ENCODE measurements at regions not wholly inside any gene's neighbourhood (a gene's known extent, or its start where the extent isn't known, plus 50 kb on each side); places are given as distances from the start of the nearest gene placed in this dataset.

DNA sequence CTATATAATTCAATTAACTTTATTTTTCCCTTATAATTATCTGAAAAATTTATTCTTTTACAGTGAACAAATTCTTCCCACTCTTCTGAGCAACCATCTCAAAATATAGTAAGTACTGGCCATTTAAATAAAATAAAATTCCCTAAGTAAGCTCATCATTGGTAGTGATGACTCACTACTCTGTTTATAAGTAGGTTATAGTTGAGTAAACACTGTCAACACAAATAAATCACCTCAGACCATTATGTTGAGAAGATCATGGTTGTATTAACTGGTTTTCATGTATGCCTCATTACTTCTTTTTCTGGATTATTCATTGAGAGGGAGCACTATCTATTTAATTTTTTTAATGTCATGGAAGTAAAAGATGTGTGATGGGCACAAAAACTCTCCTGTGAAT lies 220.5 kb downstream of the SEC23A start:
- POLR2A ChIA-PET (ENCODE audit: low non-redundant PET): no interaction called here
- TF ChIP-seq, protein P1, sequence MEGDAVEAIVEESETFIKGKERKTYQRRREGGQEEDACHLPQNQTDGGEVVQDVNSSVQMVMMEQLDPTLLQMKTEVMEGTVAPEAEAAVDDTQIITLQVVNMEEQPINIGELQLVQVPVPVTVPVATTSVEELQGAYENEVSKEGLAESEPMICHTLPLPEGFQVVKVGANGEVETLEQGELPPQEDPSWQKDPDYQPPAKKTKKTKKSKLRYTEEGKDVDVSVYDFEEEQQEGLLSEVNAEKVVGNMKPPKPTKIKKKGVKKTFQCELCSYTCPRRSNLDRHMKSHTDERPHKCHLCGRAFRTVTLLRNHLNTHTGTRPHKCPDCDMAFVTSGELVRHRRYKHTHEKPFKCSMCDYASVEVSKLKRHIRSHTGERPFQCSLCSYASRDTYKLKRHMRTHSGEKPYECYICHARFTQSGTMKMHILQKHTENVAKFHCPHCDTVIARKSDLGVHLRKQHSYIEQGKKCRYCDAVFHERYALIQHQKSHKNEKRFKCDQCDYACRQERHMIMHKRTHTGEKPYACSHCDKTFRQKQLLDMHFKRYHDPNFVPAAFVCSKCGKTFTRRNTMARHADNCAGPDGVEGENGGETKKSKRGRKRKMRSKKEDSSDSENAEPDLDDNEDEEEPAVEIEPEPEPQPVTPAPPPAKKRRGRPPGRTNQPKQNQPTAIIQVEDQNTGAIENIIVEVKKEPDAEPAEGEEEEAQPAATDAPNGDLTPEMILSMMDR (conservative IDR thresholded peaks at IDR 0.05; ENCODE audit: low read depth): no peak
- no peak overlapping the region for H3K27ac ChIP-seq
- CTCF ChIA-PET: no interaction called here
- no peak for DNase-seq (ENCODE audit: low spot score)

GRCh38 chr14:38880643-38881524 lies 222.2 kb downstream of the SEC23A start:
- H3K27ac ChIP-seq: no peak overlapping the region
- CTCF ChIA-PET: interaction anchor here (1.0 to 1.5 kb wide), 2 partner anchors 9 to 13 kb away, joined by 3 to 7 read pairs; no protein-coding TSS in a partner anchor
- POLR2A ChIA-PET (ENCODE audit: low non-redundant PET): no interaction called here
- TF ChIP-seq, protein P1 (conservative IDR thresholded peaks at IDR 0.05; ENCODE audit: low read depth): no peak
- DNase-seq (ENCODE audit: low spot score): no peak

- CTCF ChIA-PET: interaction anchor here (0.6 kb wide), 1 partner anchor 10 kb away, joined by 3 read pairs; no protein-coding TSS in a partner anchor
- TF ChIP-seq, protein P1 (conservative IDR thresholded peaks at IDR 0.05; ENCODE audit: low read depth): no peak
- POLR2A ChIA-PET (ENCODE audit: low non-redundant PET): no interaction called here
Observed at GRCh38 chr14:38877744-38878388, 225.2 kb downstream of the SEC23A start.

DNA sequence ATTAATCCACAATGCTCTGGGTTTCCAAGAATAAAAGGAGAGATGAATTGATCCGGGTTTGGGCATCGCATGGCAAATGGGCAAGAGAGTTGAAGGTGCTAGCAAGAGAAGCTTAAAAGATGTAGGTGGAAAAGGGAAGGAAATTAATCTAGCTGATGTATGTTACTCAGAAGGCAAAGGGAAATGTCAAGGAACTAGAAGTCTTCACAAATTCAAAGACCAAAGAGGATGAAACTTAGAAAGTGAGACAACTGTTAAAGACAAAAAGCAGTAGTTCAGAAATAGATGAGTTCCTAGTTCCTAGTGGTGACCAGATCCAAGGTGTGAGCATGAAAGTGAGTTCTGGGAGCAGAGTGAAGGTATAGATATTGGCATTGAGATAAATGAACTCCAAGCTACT lies 228.3 kb downstream of the SEC23A start:
- ChIA-PET POLR2A (ENCODE audit: low non-redundant PET) (no interaction called here), CTCF (no interaction called here)
- DNase-seq (ENCODE audit: low spot score): no peak
- TF ChIP-seq, protein P1 (conservative IDR thresholded peaks at IDR 0.05; ENCODE audit: low read depth): no peak
- H3K27ac ChIP-seq: no peak overlapping the region

More at GRCh38 chr14:38877744-38878388, 225.2 kb downstream of the SEC23A start:
- no peak overlapping the region for H3K27ac ChIP-seq
- no peak for DNase-seq (ENCODE audit: low spot score)

- H3K27ac ChIP-seq: no peak overlapping the region
- DNase-seq (ENCODE audit: low spot score): no peak
- POLR2A ChIA-PET (ENCODE audit: low non-redundant PET): no interaction called here
- CTCF ChIA-PET: interaction anchor here (0.6 kb wide), 1 partner anchor 970 kb away, joined by 3 read pairs; no protein-coding TSS in a partner anchor
- TF ChIP-seq, protein P1 (conservative IDR thresholded peaks at IDR 0.05; ENCODE audit: low read depth): no peak
Observed at GRCh38 chr14:38873941-38874612, 229.0 kb downstream of the SEC23A start.

- no peak for DNase-seq (ENCODE audit: low spot score)
- TF ChIP-seq, protein P1 (conservative IDR thresholded peaks at IDR 0.05; ENCODE audit: low read depth): no peak
- H3K27ac ChIP-seq: no peak overlapping the region
- ChIA-PET POLR2A (ENCODE audit: low non-redundant PET) (no interaction called here), CTCF (interaction anchor here (0.6 kb wide), 1 partner anchor 817 kb away, joined by 3 read pairs; no protein-coding TSS in a partner anchor)
Observed at GRCh38 chr14:38870296-38870836, 232.7 kb downstream of the SEC23A start.
